DMS 273 treated with DMSO at 0.1 percent for 48 hours (cell line): ENCODE measurements at regions not wholly inside any gene's neighbourhood (a gene's known extent, or its start where the extent isn't known, plus 50 kb on each side); places are given as distances from the start of the nearest gene placed in this dataset.
"Not testable (repeated sequence)": the region's sequence is repeated elsewhere in the genome, so short reads cannot be mapped to it uniquely, and the experiment has no call there.

Experiments
- DNase-seq: peaks from one replicate; lab custom pipeline; 2025; lab: John Stamatoyannopoulos, UW

GRCh38 chr6:159400826-159401225, 231.6 kb downstream of the FNDC1 start:
- no peak for DNase-seq

- no peak for DNase-seq
These were observed 230.6 kb downstream of the FNDC1 start for GRCh38 chr6:159399751-159400221.

- no peak for DNase-seq
These were observed 229.4 kb downstream of the FNDC1 start for GRCh38 chr6:159398633-159399032.

- no peak for DNase-seq
These were observed 228.6 kb downstream of the FNDC1 start for GRCh38 chr6:159397753-159398152.

- DNase-seq, result no peak
These were observed 226.4 kb downstream of the FNDC1 start for GRCh38 chr6:159395609-159396008.

- DNase-seq, result not testable (repeated sequence)
These were observed 223.5 kb downstream of the FNDC1 start for GRCh38 chr6:159392695-159393094.

- no peak for DNase-seq
These were observed 221.2 kb downstream of the FNDC1 start for GRCh38 chr6:159390381-159390780.

GRCh38 chr6:159389695-159390094, 220.5 kb downstream of the FNDC1 start:
- DNase-seq, result no peak

GRCh38 chr6:159380114-159380513, 210.9 kb downstream of the FNDC1 start:
- no peak for DNase-seq

- DNase-seq, result no peak
These were observed 209.5 kb downstream of the FNDC1 start for GRCh38 chr6:159378411-159379328.

- DNase-seq, result no peak
These were observed 207.4 kb downstream of the FNDC1 start for GRCh38 chr6:159376516-159377158.

- DNase-seq, result no peak
These were observed 205.8 kb downstream of the FNDC1 start for GRCh38 chr6:159375014-159375413.

GRCh38 chr6:159373670-159374069, 204.5 kb downstream of the FNDC1 start:
- no peak for DNase-seq

GRCh38 chr6:159372333-159372732, 203.1 kb downstream of the FNDC1 start:
- DNase-seq, result no peak

- DNase-seq, result no peak
These were observed 191.1 kb downstream of the FNDC1 start for GRCh38 chr6:159360306-159360705.

- DNase-seq, result no peak
These were observed 190.5 kb downstream of the FNDC1 start for GRCh38 chr6:159359581-159360297.

- no peak for DNase-seq
These were observed 189.4 kb downstream of the FNDC1 start for GRCh38 chr6:159358562-159358961.

- DNase-seq, result no peak
These were observed 188.2 kb downstream of the FNDC1 start for GRCh38 chr6:159357211-159357915.

GRCh38 chr6:159353193-159353592, 184.0 kb downstream of the FNDC1 start:
- no peak for DNase-seq

- DNase-seq, result no peak
These were observed 182.5 kb downstream of the FNDC1 start for GRCh38 chr6:159351707-159352106.

GRCh38 chr6:159349915-159350314, 180.7 kb downstream of the FNDC1 start:
- no peak for DNase-seq

GRCh38 chr6:159343709-159344108, 174.5 kb downstream of the FNDC1 start:
- DNase-seq, result no peak
